PFSK-1 (cell line): ENCODE measurements at regions not wholly inside any gene's neighbourhood (a gene's known extent, or its start where the extent isn't known, plus 50 kb on each side); places are given as distances from the start of the nearest gene placed in this dataset.

ENCODE experiments used
- POLR2AphosphoS5 ChIP-seq: IDR thresholded peaks from 2 replicates; pipeline ENCODE4 v1.6.1; 2012; ENCODE audit warnings: low read depth, mild to moderate bottlenecking, control low read depth, low read length, moderate library complexity
- REST ChIP-seq, 2 experiments: IDR thresholded peaks; 2 replicates each; pipeline versions ENCODE4 v1.6.1 to v1.8.0; 2011 to 2012; ENCODE audit warnings: low read depth in 2 of 2, low read length in 2 of 2, control low read depth in 1 of 2, inconsistent platforms in 1 of 2, mild to moderate bottlenecking in 1 of 2, moderate library complexity in 1 of 2; ENCODE audit not compliant: insufficient read depth in 1 of 2
- SIN3A ChIP-seq: IDR thresholded peaks from 2 replicates; pipeline ENCODE4 v1.6.1; 2012; ENCODE audit warnings: mild to moderate bottlenecking, low read length, moderate library complexity, borderline replicate concordance; ENCODE audit not compliant: insufficient read depth
- TAF1 ChIP-seq: IDR thresholded peaks from 2 replicates; pipeline ENCODE4 v1.6.1; 2012; ENCODE audit warnings: low read length, control low read depth, borderline replicate concordance; ENCODE audit not compliant: insufficient read depth

- TF ChIP-seq REST (IDR thresholded peaks at IDR 0.05; ENCODE audit: insufficient read depth in 1 of 2, low read depth in 2 of 2, low read length in 2 of 2) = no peak
- TF ChIP-seq TAF1 = no peak
- no peak for TF ChIP-seq SIN3A
- no peak for TF ChIP-seq POLR2AphosphoS5
Measured at GRCh38 chr13:105908586-105908985, 626.9 kb downstream of the EFNB2 start.
